Osteocyte (in vitro differentiated cells): ENCODE measurements at regions not wholly inside any gene's neighbourhood (a gene's known extent, or its start where the extent isn't known, plus 50 kb on each side); places are given as distances from the start of the nearest gene placed in this dataset.

ENCODE experiments used
- DNase-seq: peaks from one replicate; pipeline ENCODE4 v3.0.0; 2021; ENCODE audit warnings: mixed read lengths; ENCODE audit not compliant: unreplicated experiment; ENCODE audit errors: extremely low spot score
- H3K27ac Mint-ChIP-seq: one replicate; pipeline ENCODE4 v1.8.0; 2021; ENCODE audit warnings: mild to moderate bottlenecking, mixed read lengths; ENCODE audit not compliant: unreplicated experiment
- H3K27me3 Mint-ChIP-seq: one replicate; pipeline ENCODE4 v1.8.0; 2021; ENCODE audit warnings: mixed read lengths; ENCODE audit not compliant: unreplicated experiment
- H3K36me3 Mint-ChIP-seq: one replicate; pipeline ENCODE4 v1.8.0; 2021; ENCODE audit warnings: mixed read lengths; ENCODE audit not compliant: unreplicated experiment
- H3K4me1 Mint-ChIP-seq: one replicate; pipeline ENCODE4 v1.8.0; 2021; ENCODE audit warnings: mixed read lengths; ENCODE audit not compliant: unreplicated experiment
- H3K4me3 Mint-ChIP-seq: one replicate; pipeline ENCODE4 v1.8.0; 2021; ENCODE audit warnings: mild to moderate bottlenecking, moderate library complexity, mixed read lengths; ENCODE audit not compliant: unreplicated experiment
- H3K9me3 Mint-ChIP-seq: one replicate; pipeline ENCODE4 v1.8.0; 2021; ENCODE audit warnings: mixed read lengths; ENCODE audit not compliant: unreplicated experiment
- TF ChIP-seq, protein P1 (sequence below): fragments of 200-600 bp; sonication (generic); IDR thresholded peaks from 2 replicates; pipeline ENCODE4 v1.5.0; 2021; ENCODE audit warnings: antibody characterized with exemption, mild to moderate bottlenecking, moderate library complexity

DNA sequence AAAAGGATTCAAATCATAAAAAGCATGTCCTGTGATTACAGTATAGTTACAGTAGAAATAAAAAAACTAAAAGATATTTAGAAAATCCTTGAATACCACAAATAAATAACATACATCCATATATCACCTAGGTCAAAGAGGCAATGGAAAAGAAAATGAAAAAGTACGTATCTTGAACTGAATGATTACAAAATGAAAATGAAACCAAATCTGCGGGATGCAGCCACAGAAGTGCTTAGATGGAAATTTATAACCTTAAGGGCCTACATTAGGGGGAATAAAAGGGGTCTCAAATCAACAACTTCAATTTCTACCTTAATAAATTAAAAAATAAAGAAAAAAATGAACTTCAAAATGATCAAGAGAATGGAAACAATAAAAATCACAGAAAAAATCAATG is 879.0 kb upstream of the CELF2 start:
- H3K27me3 Mint-ChIP-seq, result peaks cover 3% of the 10 kb centered on the region
- H3K36me3 Mint-ChIP-seq, result no peaks in the 10 kb centered on the region
- peaks cover 4% of the 10 kb centered on the region for H3K4me1 Mint-ChIP-seq
- TF ChIP-seq, protein P1, sequence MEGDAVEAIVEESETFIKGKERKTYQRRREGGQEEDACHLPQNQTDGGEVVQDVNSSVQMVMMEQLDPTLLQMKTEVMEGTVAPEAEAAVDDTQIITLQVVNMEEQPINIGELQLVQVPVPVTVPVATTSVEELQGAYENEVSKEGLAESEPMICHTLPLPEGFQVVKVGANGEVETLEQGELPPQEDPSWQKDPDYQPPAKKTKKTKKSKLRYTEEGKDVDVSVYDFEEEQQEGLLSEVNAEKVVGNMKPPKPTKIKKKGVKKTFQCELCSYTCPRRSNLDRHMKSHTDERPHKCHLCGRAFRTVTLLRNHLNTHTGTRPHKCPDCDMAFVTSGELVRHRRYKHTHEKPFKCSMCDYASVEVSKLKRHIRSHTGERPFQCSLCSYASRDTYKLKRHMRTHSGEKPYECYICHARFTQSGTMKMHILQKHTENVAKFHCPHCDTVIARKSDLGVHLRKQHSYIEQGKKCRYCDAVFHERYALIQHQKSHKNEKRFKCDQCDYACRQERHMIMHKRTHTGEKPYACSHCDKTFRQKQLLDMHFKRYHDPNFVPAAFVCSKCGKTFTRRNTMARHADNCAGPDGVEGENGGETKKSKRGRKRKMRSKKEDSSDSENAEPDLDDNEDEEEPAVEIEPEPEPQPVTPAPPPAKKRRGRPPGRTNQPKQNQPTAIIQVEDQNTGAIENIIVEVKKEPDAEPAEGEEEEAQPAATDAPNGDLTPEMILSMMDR, result no peak
- no peak for DNase-seq
- no peak overlapping the region for H3K27ac Mint-ChIP-seq
- H3K9me3 Mint-ChIP-seq, result no peaks in the 10 kb centered on the region
- H3K4me3 Mint-ChIP-seq, result no peak overlapping the region

DNA sequence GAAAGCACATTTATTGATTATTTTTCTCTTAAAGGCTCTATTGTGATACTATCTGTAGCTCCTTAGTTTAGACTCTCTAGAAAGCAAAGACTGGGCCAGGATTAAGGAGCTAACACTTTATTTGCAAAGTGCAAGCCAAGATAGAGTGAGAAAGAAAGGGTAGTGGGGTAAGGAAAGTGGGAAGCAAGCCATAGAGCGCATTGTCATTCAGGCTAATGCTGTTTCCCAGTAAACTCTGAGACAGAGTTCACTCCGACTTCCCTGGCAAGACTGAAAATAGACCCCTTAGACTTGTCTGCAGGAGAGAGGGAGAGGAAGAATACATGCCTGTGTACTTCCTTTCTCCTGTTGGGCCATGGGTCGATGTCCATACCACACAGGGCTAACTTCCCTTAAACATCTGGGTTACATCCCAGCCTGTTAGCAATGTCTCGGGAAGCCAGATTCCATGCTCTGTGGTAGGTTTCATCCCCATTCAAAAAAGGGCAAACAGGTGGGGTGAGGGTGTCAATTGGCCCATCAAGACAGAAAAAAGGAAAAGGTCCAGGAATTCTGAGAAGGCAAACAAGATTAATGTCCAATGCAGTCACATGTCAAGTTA is 875.8 kb upstream of the CELF2 start:
- H3K27ac Mint-ChIP-seq, result no peak overlapping the region
- H3K9me3 Mint-ChIP-seq, result no peaks in the 10 kb centered on the region
- no peak for DNase-seq
- H3K36me3 Mint-ChIP-seq, result no peaks in the 10 kb centered on the region
- TF ChIP-seq, protein P1, result no peak
- H3K4me1 Mint-ChIP-seq, result peaks cover under 1% of the 10 kb centered on the region
- peaks cover 3% of the 10 kb centered on the region for H3K27me3 Mint-ChIP-seq
- no peak overlapping the region for H3K4me3 Mint-ChIP-seq

DNA sequence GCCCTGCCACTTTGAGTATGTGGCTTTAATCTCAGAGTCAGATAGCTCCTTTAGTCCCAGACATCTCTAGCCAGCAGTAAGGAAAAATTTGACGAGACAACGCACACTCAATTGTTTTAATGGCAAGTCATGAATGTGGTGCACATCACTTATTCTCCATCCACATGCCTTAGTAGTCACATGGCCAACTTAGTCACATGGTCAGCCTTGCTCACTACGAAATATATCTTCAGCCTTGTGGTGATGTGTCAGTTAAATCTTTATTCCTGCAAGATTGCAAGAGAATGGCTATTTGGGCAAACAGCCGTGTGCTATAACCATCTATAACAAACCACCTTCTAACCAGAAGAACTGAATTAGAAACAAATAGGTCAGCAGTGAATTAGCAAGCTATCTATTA is 871.1 kb upstream of the CELF2 start:
- Mint-ChIP-seq H3K27ac (no peak overlapping the region), H3K36me3 (no peaks in the 10 kb centered on the region), H3K9me3 (no peaks in the 10 kb centered on the region), H3K4me3 (no peak overlapping the region), H3K27me3 (peaks cover 1% of the 10 kb centered on the region), H3K4me1 (no peaks in the 10 kb centered on the region)
- DNase-seq, result no peak
- TF ChIP-seq, protein P1, result no peak

DNA sequence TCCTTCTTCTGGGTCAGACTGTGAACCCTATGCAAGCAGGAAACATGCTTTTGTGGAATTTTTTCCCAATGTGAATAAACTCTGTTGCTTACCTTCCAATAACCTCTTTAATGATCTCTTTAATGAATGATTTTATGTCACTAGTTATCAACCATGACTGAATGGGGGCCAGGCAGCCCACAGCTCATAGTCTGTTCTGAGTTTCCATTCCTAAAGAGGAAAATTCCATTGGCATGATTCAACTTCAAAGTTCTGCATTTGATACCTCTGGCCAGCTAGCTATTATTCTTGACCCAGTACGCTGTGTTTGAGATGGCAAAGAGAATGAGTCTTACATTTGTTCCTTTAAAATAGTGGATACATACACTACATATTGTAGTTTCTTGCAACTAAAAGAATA is 867.8 kb upstream of the CELF2 start:
- Mint-ChIP-seq H3K27ac (no peak overlapping the region), H3K4me1 (no peaks in the 10 kb centered on the region), H3K36me3 (no peaks in the 10 kb centered on the region), H3K9me3 (no peaks in the 10 kb centered on the region), H3K27me3 (no peaks in the 10 kb centered on the region), H3K4me3 (no peak overlapping the region)
- no peak for DNase-seq
- TF ChIP-seq, protein P1, result no peak

DNA sequence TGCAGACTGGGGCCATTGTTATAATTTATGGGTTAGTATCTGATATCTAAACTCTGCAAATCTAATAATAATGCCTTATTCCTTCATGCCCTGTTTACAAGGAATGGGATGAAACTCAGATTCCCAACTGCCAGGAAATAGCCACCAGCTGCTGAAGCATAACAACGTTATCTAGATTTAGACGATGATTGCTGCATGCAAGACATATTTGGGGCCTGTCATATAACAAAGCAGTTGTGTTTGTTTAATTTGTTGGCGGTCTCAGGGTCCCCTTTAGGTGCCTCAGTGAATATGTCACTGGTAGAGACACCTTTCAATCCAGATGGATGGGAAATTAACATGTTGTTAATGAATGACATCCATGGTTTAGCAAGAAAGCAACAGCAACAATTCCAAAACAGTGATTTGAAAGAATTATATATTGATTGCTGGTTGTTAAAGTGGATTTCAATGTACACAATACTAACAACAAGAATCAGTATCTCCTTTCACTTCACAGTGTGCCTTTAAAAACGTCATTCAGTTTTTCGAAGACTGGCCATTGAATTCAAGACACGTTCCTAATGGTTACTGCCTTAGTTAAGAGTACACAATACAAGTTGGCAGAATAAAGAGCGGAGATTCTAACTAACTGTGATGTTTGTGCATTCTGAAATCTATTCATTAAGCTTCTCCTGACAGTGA is 860.6 kb upstream of the CELF2 start:
- Mint-ChIP-seq H3K27me3 (no peaks in the 10 kb centered on the region), H3K4me1 (no peaks in the 10 kb centered on the region), H3K9me3 (peaks cover 14% of the 10 kb centered on the region), H3K36me3 (no peaks in the 10 kb centered on the region), H3K4me3 (no peak overlapping the region), H3K27ac (no peak overlapping the region)
- DNase-seq, result no peak
- TF ChIP-seq, protein P1, result no peak
